ENCODE measurements at regions not wholly inside any gene's neighbourhood (a gene's known extent, or its start where the extent isn't known, plus 50 kb on each side); places are given as distances from the start of the nearest gene placed in this dataset.
"Not testable (repeated sequence)": the region's sequence is repeated elsewhere in the genome, so short reads cannot be mapped to it uniquely, and the experiment has no call there.

GRCh38 chr12:34405286-34406227, 383.3 kb downstream of the ALG10 start:
- no peak for DNase-seq (ENCODE audit: low read depth)
- H3K4me3 ChIP-seq (ENCODE audit: low read depth, low read length), result no peak overlapping the region

GRCh38 chr12:34406228-34406995, 384.1 kb downstream of the ALG10 start:
- no peak for TF ChIP-seq CTCF (IDR thresholded peaks at IDR 0.05; ENCODE audit: low read depth, low read length, missing control alignments)
- no peak for DNase-seq (ENCODE audit: low read depth)
- no peak overlapping the region for H3K4me3 ChIP-seq (ENCODE audit: low read depth, low read length)

More at GRCh38 chr12:34405286-34406227, 383.3 kb downstream of the ALG10 start:
- TF ChIP-seq CTCF (IDR thresholded peaks at IDR 0.05; ENCODE audit: low read depth, low read length, missing control alignments), result no peak

GRCh38 chr12:34406996-34407300, 384.7 kb downstream of the ALG10 start:
- no peak for DNase-seq (ENCODE audit: low read depth)
- no peak for TF ChIP-seq CTCF (IDR thresholded peaks at IDR 0.05; ENCODE audit: low read depth, low read length, missing control alignments)
- no peak overlapping the region for H3K4me3 ChIP-seq (ENCODE audit: low read depth, low read length)

GRCh38 chr12:34407813-34408212, 385.5 kb downstream of the ALG10 start:
- no peak overlapping the region for H3K4me3 ChIP-seq (ENCODE audit: low read depth, low read length)
- TF ChIP-seq CTCF (IDR thresholded peaks at IDR 0.05; ENCODE audit: low read depth, low read length, missing control alignments), result no peak
- no peak for DNase-seq (ENCODE audit: low read depth)

GRCh38 chr12:34431509-34431908, 409.2 kb downstream of the ALG10 start:
- DNase-seq (ENCODE audit: low read depth); H3K4me3 ChIP-seq (ENCODE audit: low read depth, low read length): not testable (repeated sequence)
